ENCODE measurements at regions not wholly inside any gene's neighbourhood (a gene's known extent, or its start where the extent isn't known, plus 50 kb on each side); places are given as distances from the start of the nearest gene placed in this dataset.

DNA sequence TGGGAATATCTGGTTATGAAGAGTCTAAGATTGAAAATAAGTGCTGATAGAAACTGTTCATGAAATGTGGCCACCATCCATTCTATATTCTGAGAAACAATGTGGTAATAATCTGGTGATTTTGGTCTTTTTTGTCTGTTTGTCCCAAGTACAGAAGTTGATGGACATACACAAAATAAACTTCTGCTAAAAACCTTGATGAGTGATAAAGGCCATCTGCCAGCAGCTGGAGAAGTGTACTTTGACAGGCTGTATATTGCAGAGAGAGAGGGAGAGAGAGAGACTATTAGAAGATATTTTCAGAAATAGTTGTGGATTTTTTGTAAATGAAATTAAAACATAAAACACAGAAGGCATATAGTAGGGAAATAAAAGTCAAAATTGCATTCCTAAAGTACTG, 96.9 kb upstream of the NABP1 start:
- H3K36me3 ChIP-seq (ENCODE audit: control insufficient read depth, insufficient read depth, low read length): no peaks in the 10 kb centered on the region
- no peak for FAIRE-seq
- H3K27me3 ChIP-seq (ENCODE audit: control insufficient read depth, insufficient read depth, low read length): no peaks in the 10 kb centered on the region
- TF ChIP-seq, protein P1, sequence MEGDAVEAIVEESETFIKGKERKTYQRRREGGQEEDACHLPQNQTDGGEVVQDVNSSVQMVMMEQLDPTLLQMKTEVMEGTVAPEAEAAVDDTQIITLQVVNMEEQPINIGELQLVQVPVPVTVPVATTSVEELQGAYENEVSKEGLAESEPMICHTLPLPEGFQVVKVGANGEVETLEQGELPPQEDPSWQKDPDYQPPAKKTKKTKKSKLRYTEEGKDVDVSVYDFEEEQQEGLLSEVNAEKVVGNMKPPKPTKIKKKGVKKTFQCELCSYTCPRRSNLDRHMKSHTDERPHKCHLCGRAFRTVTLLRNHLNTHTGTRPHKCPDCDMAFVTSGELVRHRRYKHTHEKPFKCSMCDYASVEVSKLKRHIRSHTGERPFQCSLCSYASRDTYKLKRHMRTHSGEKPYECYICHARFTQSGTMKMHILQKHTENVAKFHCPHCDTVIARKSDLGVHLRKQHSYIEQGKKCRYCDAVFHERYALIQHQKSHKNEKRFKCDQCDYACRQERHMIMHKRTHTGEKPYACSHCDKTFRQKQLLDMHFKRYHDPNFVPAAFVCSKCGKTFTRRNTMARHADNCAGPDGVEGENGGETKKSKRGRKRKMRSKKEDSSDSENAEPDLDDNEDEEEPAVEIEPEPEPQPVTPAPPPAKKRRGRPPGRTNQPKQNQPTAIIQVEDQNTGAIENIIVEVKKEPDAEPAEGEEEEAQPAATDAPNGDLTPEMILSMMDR (IDR thresholded peaks at IDR 0.05; ENCODE audit: insufficient read depth, low read length, severe bottlenecking): no peak
- H3K4me3 ChIP-seq (ENCODE audit: low read depth, low read length): no peak overlapping the region
- no peak for DNase-seq (ENCODE audit: low read depth)

DNA sequence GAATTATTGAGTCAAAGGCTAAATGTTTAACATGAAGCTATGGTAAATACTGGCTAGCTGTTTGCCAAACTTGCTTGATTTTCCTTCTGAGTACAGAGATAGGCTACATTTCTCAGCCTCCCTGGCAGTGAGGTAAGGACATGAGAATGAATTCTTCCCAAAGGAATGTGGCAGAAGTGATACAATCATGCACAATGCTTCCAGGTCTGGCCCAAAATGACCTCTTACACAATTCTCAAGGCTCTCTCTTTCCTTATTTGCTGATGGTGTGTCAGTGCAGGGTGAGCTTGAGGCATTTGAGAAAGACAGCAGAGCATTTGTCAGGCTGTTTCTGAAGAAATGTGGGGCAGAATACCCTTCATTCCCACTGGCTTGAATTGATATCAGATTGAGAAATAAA, 95.6 kb upstream of the NABP1 start:
- H3K27me3 ChIP-seq (ENCODE audit: control insufficient read depth, insufficient read depth, low read length): no peaks in the 10 kb centered on the region
- peak; percentile 97 for DNase-seq (ENCODE audit: low read depth)
- H3K36me3 ChIP-seq (ENCODE audit: control insufficient read depth, insufficient read depth, low read length): no peaks in the 10 kb centered on the region
- peak; percentile 82 for FAIRE-seq
- TF ChIP-seq, protein P1 (IDR thresholded peaks at IDR 0.05; ENCODE audit: insufficient read depth, low read length, severe bottlenecking): no peak
- no peak overlapping the region for H3K4me3 ChIP-seq (ENCODE audit: low read depth, low read length)

DNA sequence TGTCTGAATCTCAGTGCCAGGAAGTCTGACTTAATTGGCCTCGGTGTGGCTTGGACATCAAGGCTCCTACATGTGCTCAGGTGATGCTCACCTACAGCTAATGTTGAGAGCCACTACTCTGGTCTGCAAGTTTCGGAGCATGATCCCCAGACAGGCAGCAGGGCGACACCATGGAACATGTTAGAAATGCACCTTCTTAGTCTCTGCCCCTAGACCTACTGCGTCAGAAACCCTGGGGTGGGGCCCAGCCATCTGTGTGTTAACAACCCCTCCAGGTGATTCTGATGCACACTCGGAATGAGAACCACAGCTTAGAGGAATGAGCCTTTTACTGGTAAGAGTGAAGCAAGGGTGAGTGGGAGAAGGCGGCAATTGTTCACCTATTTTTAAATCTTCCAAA, 86.9 kb upstream of the NABP1 start:
- TF ChIP-seq, protein P1 (IDR thresholded peaks at IDR 0.05; ENCODE audit: insufficient read depth, low read length, severe bottlenecking): no peak
- FAIRE-seq: no peak
- no peak for DNase-seq (ENCODE audit: low read depth)
- no peaks in the 10 kb centered on the region for H3K36me3 ChIP-seq (ENCODE audit: control insufficient read depth, insufficient read depth, low read length)
- no peak overlapping the region for H3K4me3 ChIP-seq (ENCODE audit: low read depth, low read length)
- H3K27me3 ChIP-seq (ENCODE audit: control insufficient read depth, insufficient read depth, low read length): no peaks in the 10 kb centered on the region

DNA sequence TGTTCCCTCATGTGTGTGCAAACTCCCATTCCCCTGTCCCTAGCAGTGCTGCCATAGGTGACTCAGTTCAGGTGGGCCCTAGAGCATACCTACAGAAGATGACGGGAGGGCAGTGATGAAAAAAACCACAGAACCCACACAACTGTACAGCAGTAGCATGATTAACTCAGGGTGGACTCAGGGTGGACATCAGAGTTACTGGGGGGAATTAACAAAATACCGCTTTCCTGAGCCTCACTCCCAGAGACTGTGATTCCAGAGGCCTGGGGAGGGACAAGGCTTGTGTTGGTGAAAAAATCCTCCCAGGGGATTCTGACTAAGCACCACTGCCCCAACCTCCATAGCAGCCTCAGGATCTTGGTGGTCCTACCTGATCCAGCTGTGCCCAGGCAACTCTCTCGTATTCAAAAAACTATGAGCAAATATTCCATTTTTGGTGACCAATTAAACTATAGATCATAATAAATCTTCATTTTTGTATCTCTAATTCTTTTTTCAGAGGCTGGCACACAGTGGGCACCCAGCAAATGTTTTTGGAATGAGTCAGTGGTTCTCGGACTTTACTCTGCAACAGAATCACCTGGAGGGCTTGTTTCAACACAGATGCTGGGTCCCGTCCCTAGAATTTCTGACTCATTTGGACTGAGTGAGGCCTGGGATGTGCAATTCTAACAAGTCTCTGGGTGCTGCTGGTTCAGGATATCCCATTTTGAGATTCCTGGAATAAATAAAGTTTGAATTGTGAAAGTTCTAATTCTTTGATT, 84.1 kb upstream of the NABP1 start:
- no peaks in the 10 kb centered on the region for H3K27me3 ChIP-seq (ENCODE audit: control insufficient read depth, insufficient read depth, low read length)
- H3K4me3 ChIP-seq (ENCODE audit: low read depth, low read length): no peak overlapping the region
- DNase-seq (ENCODE audit: low read depth) (peak; percentile 98), FAIRE-seq (peak; percentile 58)
- no peaks in the 10 kb centered on the region for H3K36me3 ChIP-seq (ENCODE audit: control insufficient read depth, insufficient read depth, low read length)
- TF ChIP-seq, protein P1 (IDR thresholded peaks at IDR 0.05; ENCODE audit: insufficient read depth, low read length, severe bottlenecking): no peak

DNA sequence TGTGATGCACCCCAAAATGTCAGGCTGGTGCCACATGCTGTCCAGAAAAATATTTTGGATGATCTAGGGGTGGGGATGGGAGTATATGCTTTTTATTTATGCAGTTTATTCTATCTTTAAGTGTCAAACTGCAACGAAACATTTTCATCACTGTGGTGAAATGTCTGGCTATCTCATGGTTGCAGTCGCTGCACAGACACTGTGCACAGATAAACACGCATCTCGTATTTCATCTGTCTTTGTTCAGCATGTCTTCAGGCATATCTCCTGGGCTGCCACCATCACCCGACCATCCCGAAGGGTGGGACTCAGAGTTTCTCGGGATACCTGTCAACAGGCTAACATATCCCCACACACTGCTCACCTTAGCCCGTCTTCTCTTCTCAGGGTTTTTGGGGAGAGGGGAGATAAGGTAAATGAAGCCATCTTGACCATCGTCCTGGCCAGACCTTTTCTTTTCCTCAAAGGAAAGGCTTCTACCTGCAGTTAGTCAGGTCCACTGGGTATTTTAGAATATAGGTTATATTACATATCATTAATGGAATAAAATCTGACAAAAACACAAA, 80.7 kb upstream of the NABP1 start:
- H3K4me3 ChIP-seq (ENCODE audit: low read depth, low read length): no peak overlapping the region
- H3K36me3 ChIP-seq (ENCODE audit: control insufficient read depth, insufficient read depth, low read length): no peaks in the 10 kb centered on the region
- FAIRE-seq (no peak), DNase-seq (ENCODE audit: low read depth) (no peak)
- H3K27me3 ChIP-seq (ENCODE audit: control insufficient read depth, insufficient read depth, low read length): no peaks in the 10 kb centered on the region
- TF ChIP-seq, protein P1 (IDR thresholded peaks at IDR 0.05; ENCODE audit: insufficient read depth, low read length, severe bottlenecking): no peak
